ENCODE measurements at regions not wholly inside any gene's neighbourhood (a gene's known extent, or its start where the extent isn't known, plus 50 kb on each side); places are given as distances from the start of the nearest gene placed in this dataset.

DNA sequence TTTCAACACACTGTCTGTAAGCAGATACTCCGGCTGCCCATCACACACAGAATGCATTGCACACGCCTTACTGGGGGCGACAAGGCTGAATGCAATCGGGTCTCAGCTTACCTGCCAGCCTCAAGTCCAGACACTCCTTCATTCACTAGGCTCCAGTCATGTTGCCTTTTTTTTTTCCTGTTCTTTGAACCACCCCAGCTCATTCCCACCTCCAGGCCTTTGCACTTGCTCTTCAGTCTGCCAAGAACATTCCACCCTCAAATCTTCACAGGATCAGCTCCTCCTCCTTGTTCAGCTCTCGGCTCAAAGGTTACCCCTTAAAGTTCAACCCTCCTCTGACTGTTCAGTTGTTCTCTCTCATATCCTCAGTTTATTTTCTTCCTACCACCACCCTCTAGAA is 181.9 kb upstream of the ESRRG start:
- no peak for TF ChIP-seq CTCF (IDR thresholded peaks at IDR 0.05)

DNA sequence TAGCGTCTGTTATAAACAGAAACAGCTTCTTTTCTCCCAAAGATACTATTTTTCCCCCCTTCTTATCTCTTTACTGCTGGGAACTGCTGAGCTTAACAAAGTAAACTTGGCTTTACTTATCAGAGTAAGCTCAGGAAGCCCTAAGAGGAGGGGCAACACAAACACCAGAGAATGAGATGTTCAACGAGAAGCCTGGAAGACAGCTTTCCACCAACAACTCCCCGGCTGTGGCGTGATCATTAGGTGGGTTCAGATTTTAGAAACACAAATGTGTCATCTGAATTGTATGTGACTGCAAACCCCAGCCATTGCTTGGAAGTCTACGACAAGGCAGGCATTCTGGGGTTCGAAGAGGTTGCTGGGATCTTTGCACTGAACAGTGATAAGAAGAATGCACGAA is 181.2 kb upstream of the ESRRG start:
- TF ChIP-seq CTCF (IDR thresholded peaks at IDR 0.05): no peak

DNA sequence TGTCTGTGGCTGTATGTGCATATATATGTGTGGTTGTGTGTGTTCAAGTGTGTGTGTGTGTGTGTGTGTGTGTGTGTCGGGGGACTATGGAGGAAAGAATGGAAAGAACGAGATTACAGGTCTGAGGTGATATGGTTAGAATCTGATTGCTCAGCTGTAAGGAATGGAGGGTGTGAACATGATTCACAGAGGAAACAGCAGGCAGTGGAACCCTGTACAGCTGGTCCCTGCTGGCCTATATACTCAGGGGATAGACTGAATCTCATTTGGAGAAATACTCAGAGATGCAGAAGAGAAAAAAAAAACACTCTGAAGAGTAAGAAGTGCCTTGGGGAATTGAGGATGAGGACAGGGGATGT is 180.1 kb upstream of the ESRRG start:
- no peak for TF ChIP-seq CTCF (IDR thresholded peaks at IDR 0.05)

DNA sequence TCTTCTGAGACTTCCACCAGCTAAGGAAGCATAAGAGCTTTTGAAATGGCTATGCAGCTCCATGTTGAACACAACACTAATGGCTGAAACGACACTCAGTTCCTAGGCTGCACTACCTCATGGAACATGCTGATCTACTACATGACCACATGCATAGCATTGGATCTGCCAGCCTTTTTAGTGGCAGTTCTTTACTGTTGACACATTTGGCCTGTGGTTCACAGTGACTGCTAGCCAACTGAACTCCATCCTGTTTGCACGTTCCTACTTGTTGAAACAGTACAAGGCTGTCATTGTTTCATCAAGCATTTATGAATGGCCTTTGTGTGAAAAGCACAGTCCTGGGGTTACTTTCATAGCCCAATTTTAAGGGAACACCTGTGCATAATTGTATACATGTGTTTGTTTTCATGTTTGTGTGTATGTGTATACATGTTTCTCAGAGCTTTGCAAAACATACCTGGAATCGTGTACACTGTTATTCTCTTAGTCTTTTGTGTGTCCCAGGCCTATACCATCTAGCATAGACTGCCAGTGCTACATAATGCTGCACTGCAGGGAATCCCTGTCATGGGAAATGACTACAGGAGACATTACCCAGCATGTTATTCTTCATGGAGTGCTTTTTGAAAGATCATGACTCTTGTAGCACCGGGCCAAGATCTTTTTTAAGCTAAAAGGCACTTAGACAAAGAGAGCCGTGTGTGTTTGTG is 179.6 kb upstream of the ESRRG start:
- TF ChIP-seq CTCF (IDR thresholded peaks at IDR 0.05): no peak

- TF ChIP-seq CTCF (IDR thresholded peaks at IDR 0.05): no peak
These were observed 176.9 kb upstream of the ESRRG start for GRCh38 chr1:216900116-216900620.

- no peak for TF ChIP-seq CTCF (IDR thresholded peaks at IDR 0.05)
These were observed 175.6 kb upstream of the ESRRG start for GRCh38 chr1:216898801-216899200.

DNA sequence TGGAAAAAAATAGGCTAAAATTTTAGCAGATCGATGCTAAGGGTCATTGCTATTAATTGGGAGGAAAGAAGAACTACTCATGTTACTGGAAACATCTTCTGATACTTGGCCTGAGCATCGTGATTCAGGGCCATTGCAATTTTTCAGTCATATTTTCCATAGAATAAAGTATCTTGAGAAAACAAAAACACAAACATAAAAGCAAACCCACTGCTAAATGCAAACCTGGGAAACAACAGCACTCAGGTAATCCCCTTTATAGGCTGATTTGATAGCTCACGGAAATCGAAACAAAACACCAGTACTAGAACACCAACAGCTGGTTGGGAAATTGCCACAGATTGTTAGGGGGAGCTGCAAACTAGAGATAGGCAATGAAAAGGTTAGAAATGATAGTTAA is 172.9 kb upstream of the ESRRG start:
- no peak for TF ChIP-seq CTCF (IDR thresholded peaks at IDR 0.05)

DNA sequence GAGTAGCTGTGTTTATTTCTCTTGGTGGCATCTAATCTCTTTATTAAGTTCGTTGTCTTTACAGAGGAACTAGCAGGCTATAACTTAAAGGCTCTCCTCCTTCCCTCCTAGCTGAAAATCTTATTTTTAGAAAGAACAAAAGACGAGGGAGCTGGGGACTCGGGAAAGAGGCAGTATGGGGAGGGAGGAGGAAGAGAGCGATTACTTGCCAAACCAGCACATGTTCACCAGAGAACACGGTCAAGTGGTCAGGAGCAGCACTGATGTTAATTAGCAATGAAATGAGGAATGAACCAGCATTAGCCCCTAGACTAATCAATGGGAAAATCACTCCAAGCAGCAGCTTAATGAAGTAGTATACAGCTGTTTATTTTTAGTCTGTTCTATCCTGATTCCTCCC is 171.3 kb upstream of the ESRRG start:
- TF ChIP-seq CTCF (IDR thresholded peaks at IDR 0.05): no peak
